ENCODE measurements at regions not wholly inside any gene's neighbourhood (a gene's known extent, or its start where the extent isn't known, plus 50 kb on each side); places are given as distances from the start of the nearest gene placed in this dataset.
"Not testable (repeated sequence)": the region's sequence is repeated elsewhere in the genome, so short reads cannot be mapped to it uniquely, and the experiment has no call there.

GRCh38 chr7:136104269-136104603, 127.1 kb upstream of the MTPN start:
- no peak for DNase-seq

- DNase-seq, result no peak
These were observed 126.5 kb upstream of the MTPN start for GRCh38 chr7:136103545-136104268.

GRCh38 chr7:136102881-136103280, 125.7 kb upstream of the MTPN start:
- DNase-seq, result no peak

- DNase-seq, result not testable (repeated sequence)
These were observed 115.6 kb upstream of the MTPN start for GRCh38 chr7:136092714-136093113.

GRCh38 chr7:136087881-136088280, 110.7 kb upstream of the MTPN start:
- no peak for DNase-seq

GRCh38 chr7:136086712-136087111, 109.6 kb upstream of the MTPN start:
- DNase-seq, result peak; percentile 10

- DNase-seq, result no peak
These were observed 102.8 kb upstream of the MTPN start for GRCh38 chr7:136079934-136080333.

GRCh38 chr7:136079478-136079892, 102.3 kb upstream of the MTPN start:
- no peak for DNase-seq

- DNase-seq, result no peak
These were observed 101.9 kb upstream of the MTPN start for GRCh38 chr7:136079066-136079465.

GRCh38 chr7:136078630-136079029, 101.5 kb upstream of the MTPN start:
- DNase-seq, result no peak

- no peak for DNase-seq
These were observed 99.8 kb upstream of the MTPN start for GRCh38 chr7:136076954-136077353.

- DNase-seq, result no peak
These were observed 97.7 kb upstream of the MTPN start for GRCh38 chr7:136074843-136075242.

- DNase-seq, result no peak
These were observed 95.3 kb upstream of the MTPN start for GRCh38 chr7:136072447-136072846.

- DNase-seq, result no peak
These were observed 93.8 kb upstream of the MTPN start for GRCh38 chr7:136070736-136071505.

- no peak for DNase-seq
These were observed 92.8 kb upstream of the MTPN start for GRCh38 chr7:136069840-136070529.

GRCh38 chr7:136067277-136067676, 90.1 kb upstream of the MTPN start:
- DNase-seq, result no peak

GRCh38 chr7:136066304-136067143, 89.4 kb upstream of the MTPN start:
- DNase-seq, result no peak

- no peak for DNase-seq
These were observed 87.6 kb upstream of the MTPN start for GRCh38 chr7:136064627-136065237.

GRCh38 chr7:136064081-136064480, 86.9 kb upstream of the MTPN start:
- DNase-seq, result no peak

- DNase-seq, result no peak
These were observed 86.1 kb upstream of the MTPN start for GRCh38 chr7:136063326-136063666.

- DNase-seq, result no peak
These were observed 85.6 kb upstream of the MTPN start for GRCh38 chr7:136062625-136063325.

- no peak for DNase-seq
These were observed 84.3 kb upstream of the MTPN start for GRCh38 chr7:136061433-136061832.

All from suppressor macrophage treated with lipopolysaccharide for 4 hours (primary cell).